Stimulated activated effector memory CD8-positive, alpha-beta T cell treated with anti-CD3 and anti-CD28 coated beads, Interleukin-12 subunit alpha, Interleukin-12 subunit beta, amount 100 ng/mL, for 72 hours (primary cell): ENCODE measurements at regions not wholly inside any gene's neighbourhood (a gene's known extent, or its start where the extent isn't known, plus 50 kb on each side); places are given as distances from the start of the nearest gene placed in this dataset.
A peak's percentile ranks its signal among the peaks of the same experiment; 100 is the strongest.

Source experiments
- ATAC-seq: fragments of 150-1000 bp; cut with Tn5 transposase; 2 replicates; pipeline ENCODE4 v1.10.0; 2021
- DNase-seq, 2 donors: peaks; one replicate each; pipeline ENCODE4 v3.0.0; 2021 to 2022; ENCODE audit warnings: low spot score in 2 of 2
- H3K27ac Mint-ChIP-seq: one replicate; pipeline ENCODE4 v1.8.0; 2022; ENCODE audit warnings: mild to moderate bottlenecking, mixed read lengths
- H3K36me3 Mint-ChIP-seq: one replicate; pipeline ENCODE4 v1.8.0; 2022; ENCODE audit warnings: mild to moderate bottlenecking, mixed read lengths
- H3K4me1 Mint-ChIP-seq: one replicate; pipeline ENCODE4 v1.8.0; 2022; ENCODE audit warnings: mixed read lengths
- H3K4me3 Mint-ChIP-seq: one replicate; pipeline ENCODE4 v1.8.0; 2022; ENCODE audit warnings: mild to moderate bottlenecking, mixed read lengths
- H3K9me3 Mint-ChIP-seq: one replicate; pipeline ENCODE4 v1.8.0; 2022; ENCODE audit warnings: mixed read lengths

GRCh38 chr6:82083646-82084045 lies 163.9 kb downstream of the IBTK start:
- Mint-ChIP-seq H3K27ac (no peak overlapping the region), H3K36me3 (no peaks in the 10 kb centered on the region), H3K9me3 (peaks cover 2% of the 10 kb centered on the region), H3K4me3 (no peak overlapping the region), H3K4me1 (no peaks in the 10 kb centered on the region)
- ATAC-seq, result no peak
- no peak for DNase-seq

- H3K4me1 Mint-ChIP-seq, result no peaks in the 10 kb centered on the region
Observed at GRCh38 chr6:82080767-82081166, 166.8 kb downstream of the IBTK start.

GRCh38 chr6:82078286-82078908 lies 169.1 kb downstream of the IBTK start:
- Mint-ChIP-seq H3K36me3 (no peaks in the 10 kb centered on the region), H3K9me3 (peaks cover 2% of the 10 kb centered on the region), H3K4me1 (no peaks in the 10 kb centered on the region), H3K4me3 (no peak overlapping the region), H3K27ac (no peak overlapping the region)
- DNase-seq (no peak), ATAC-seq (no peak)

More at GRCh38 chr6:82080767-82081166, 166.8 kb downstream of the IBTK start:
- Mint-ChIP-seq H3K36me3 (no peaks in the 10 kb centered on the region), H3K9me3 (peaks cover 2% of the 10 kb centered on the region), H3K4me3 (no peak overlapping the region), H3K27ac (no peak overlapping the region)
- DNase-seq (no peak), ATAC-seq (no peak)

- Mint-ChIP-seq H3K9me3 (peaks cover 2% of the 10 kb centered on the region), H3K36me3 (no peaks in the 10 kb centered on the region), H3K4me1 (no peaks in the 10 kb centered on the region), H3K4me3 (no peak overlapping the region), H3K27ac (no peak overlapping the region)
- DNase-seq (no peak), ATAC-seq (no peak)
Observed at GRCh38 chr6:82076916-82077315, 170.6 kb downstream of the IBTK start.

GRCh38 chr6:82074556-82074955 lies 173.0 kb downstream of the IBTK start:
- Mint-ChIP-seq H3K27ac (no peak overlapping the region), H3K4me1 (no peaks in the 10 kb centered on the region)
- ATAC-seq, result no peak

GRCh38 chr6:82073484-82073883 lies 174.1 kb downstream of the IBTK start:
- Mint-ChIP-seq H3K36me3 (no peaks in the 10 kb centered on the region), H3K4me1 (no peaks in the 10 kb centered on the region), H3K9me3 (no peaks in the 10 kb centered on the region), H3K4me3 (no peak overlapping the region), H3K27ac (no peak overlapping the region)
- DNase-seq (no peak), ATAC-seq (peak; percentile 31)

More at GRCh38 chr6:82074556-82074955, 173.0 kb downstream of the IBTK start:
- Mint-ChIP-seq H3K9me3 (no peaks in the 10 kb centered on the region), H3K4me3 (no peak overlapping the region), H3K36me3 (no peaks in the 10 kb centered on the region)
- no peak for DNase-seq

- no peak overlapping the region for H3K4me3 Mint-ChIP-seq
- DNase-seq (no peak), ATAC-seq (no peak)
- no peaks in the 10 kb centered on the region for H3K36me3 Mint-ChIP-seq
- H3K27ac Mint-ChIP-seq, result no peak overlapping the region
- no peaks in the 10 kb centered on the region for H3K9me3 Mint-ChIP-seq
- H3K4me1 Mint-ChIP-seq, result no peaks in the 10 kb centered on the region
Observed at GRCh38 chr6:82072751-82073150, 174.8 kb downstream of the IBTK start.

- no peak for ATAC-seq
- no peak for DNase-seq
- no peak overlapping the region for H3K4me3 Mint-ChIP-seq
- no peaks in the 10 kb centered on the region for H3K9me3 Mint-ChIP-seq
- H3K27ac Mint-ChIP-seq, result no peak overlapping the region
- H3K4me1 Mint-ChIP-seq, result no peaks in the 10 kb centered on the region
- no peaks in the 10 kb centered on the region for H3K36me3 Mint-ChIP-seq
Observed at GRCh38 chr6:82072121-82072521, 175.4 kb downstream of the IBTK start.

GRCh38 chr6:82068721-82069120 lies 178.8 kb downstream of the IBTK start:
- DNase-seq (no peak), ATAC-seq (no peak)
- Mint-ChIP-seq H3K4me3 (no peak overlapping the region), H3K27ac (no peak overlapping the region), H3K36me3 (no peaks in the 10 kb centered on the region), H3K9me3 (no peaks in the 10 kb centered on the region), H3K4me1 (no peaks in the 10 kb centered on the region)

- Mint-ChIP-seq H3K9me3 (no peaks in the 10 kb centered on the region), H3K36me3 (no peaks in the 10 kb centered on the region), H3K27ac (no peak overlapping the region), H3K4me1 (no peaks in the 10 kb centered on the region), H3K4me3 (no peak overlapping the region)
- no peak for ATAC-seq
- DNase-seq, result no peak
Observed at GRCh38 chr6:82066991-82067411, 180.5 kb downstream of the IBTK start.

- ATAC-seq (no peak), DNase-seq (no peak)
- H3K4me1 Mint-ChIP-seq, result no peaks in the 10 kb centered on the region
- no peaks in the 10 kb centered on the region for H3K36me3 Mint-ChIP-seq
- no peaks in the 10 kb centered on the region for H3K9me3 Mint-ChIP-seq
- H3K27ac Mint-ChIP-seq, result no peak overlapping the region
- H3K4me3 Mint-ChIP-seq, result no peak overlapping the region
Observed at GRCh38 chr6:82066196-82066595, 181.3 kb downstream of the IBTK start.

GRCh38 chr6:82063574-82063973 lies 184.0 kb downstream of the IBTK start:
- Mint-ChIP-seq H3K9me3 (no peaks in the 10 kb centered on the region), H3K4me1 (no peaks in the 10 kb centered on the region), H3K27ac (no peak overlapping the region), H3K36me3 (no peaks in the 10 kb centered on the region), H3K4me3 (no peak overlapping the region)
- DNase-seq (no peak), ATAC-seq (no peak)

- Mint-ChIP-seq H3K9me3 (no peaks in the 10 kb centered on the region), H3K36me3 (no peaks in the 10 kb centered on the region), H3K27ac (no peak overlapping the region), H3K4me1 (no peaks in the 10 kb centered on the region), H3K4me3 (no peak overlapping the region)
- no peak for ATAC-seq
- DNase-seq, result no peak
Observed at GRCh38 chr6:82062219-82062618, 185.3 kb downstream of the IBTK start.

GRCh38 chr6:82057846-82058554 lies 189.5 kb downstream of the IBTK start:
- ATAC-seq (no peak), DNase-seq (no peak)
- no peaks in the 10 kb centered on the region for H3K4me1 Mint-ChIP-seq
- no peak overlapping the region for H3K27ac Mint-ChIP-seq
- H3K36me3 Mint-ChIP-seq, result no peaks in the 10 kb centered on the region
- no peaks in the 10 kb centered on the region for H3K9me3 Mint-ChIP-seq
- no peak overlapping the region for H3K4me3 Mint-ChIP-seq

- no peaks in the 10 kb centered on the region for H3K36me3 Mint-ChIP-seq
- no peak overlapping the region for H3K4me3 Mint-ChIP-seq
- no peaks in the 10 kb centered on the region for H3K9me3 Mint-ChIP-seq
- no peak overlapping the region for H3K27ac Mint-ChIP-seq
- ATAC-seq, result no peak
- DNase-seq, result no peak
- H3K4me1 Mint-ChIP-seq, result no peaks in the 10 kb centered on the region
Observed at GRCh38 chr6:82056567-82056966, 191.0 kb downstream of the IBTK start.

- ATAC-seq, result no peak
- Mint-ChIP-seq H3K4me3 (no peak overlapping the region), H3K36me3 (no peaks in the 10 kb centered on the region), H3K4me1 (no peaks in the 10 kb centered on the region), H3K9me3 (no peaks in the 10 kb centered on the region), H3K27ac (no peak overlapping the region)
- DNase-seq, result no peak
Observed at GRCh38 chr6:82045965-82046756, 201.4 kb downstream of the IBTK start.
